ENCODE measurements at regions not wholly inside any gene's neighbourhood (a gene's known extent, or its start where the extent isn't known, plus 50 kb on each side); places are given as distances from the start of the nearest gene placed in this dataset.

DNA sequence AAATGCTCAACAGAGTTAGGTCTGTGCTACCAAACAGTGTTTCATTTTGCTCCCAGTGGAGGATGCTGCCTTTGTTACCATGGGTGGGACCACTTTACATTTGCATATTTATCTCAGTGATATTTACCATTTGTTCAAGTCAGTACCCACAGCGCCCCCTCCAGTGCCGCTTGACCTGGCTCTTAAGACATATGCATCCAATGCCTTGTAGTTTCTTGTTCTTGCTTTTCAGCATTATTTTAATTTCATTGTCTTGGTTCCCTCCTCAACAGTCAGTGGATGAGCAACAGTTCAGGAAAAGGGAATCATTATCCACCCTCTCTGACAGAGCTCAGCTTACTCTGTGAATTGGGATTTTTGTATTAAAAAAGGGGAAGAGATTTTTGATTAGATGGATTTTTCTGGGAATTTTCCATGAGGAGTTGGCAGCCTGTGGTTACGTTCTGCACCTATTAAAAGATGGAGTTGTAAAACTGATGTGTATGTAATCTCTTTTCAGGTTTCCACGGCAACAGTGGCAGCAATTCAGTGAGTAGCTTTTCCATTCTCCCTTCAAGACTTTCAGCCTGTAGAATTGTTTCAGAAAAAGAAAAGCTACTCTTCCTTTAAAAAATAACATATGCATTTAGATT, 240.5 kb upstream of the DAAM1 start:
- no peak for DNase-seq

DNA sequence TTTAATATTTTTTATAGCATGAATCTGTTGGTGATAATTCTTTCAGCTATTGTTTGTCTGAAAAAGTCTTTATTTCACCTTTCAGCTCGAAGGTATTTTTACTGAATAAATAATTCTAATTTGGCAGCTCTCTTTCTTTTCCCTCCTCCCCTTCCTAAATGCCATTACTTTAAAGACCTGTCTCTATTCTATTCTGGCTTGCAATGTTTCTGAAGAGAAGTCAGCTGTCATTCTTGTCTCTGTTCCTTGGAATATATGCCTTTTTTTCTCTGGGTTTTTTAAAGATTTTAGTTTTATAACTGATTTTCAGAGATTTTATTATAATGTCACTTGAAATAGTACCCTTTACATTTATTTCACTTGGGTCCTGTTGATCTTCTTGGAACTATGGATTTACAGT, 237.9 kb upstream of the DAAM1 start:
- DNase-seq = no peak

DNA sequence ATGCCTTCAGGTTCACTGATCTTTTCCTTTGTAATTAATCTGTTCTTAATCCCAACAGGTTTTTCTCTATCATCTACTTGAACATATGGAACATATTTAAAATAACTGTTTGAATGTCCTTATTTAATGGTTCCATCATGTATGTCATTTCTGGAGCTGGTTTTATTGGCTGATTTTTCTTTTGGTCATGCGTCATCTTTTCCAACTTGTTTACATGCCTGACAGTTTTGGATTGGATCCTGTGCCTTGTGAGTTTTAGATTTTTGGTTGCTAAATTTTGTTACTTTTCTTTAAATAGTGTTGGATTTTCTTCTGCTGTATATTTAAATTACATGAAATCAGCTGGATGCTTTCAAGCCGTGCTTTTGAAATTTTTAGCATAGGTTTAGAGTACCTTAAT, 237.3 kb upstream of the DAAM1 start:
- DNase-seq = no peak

DNA sequence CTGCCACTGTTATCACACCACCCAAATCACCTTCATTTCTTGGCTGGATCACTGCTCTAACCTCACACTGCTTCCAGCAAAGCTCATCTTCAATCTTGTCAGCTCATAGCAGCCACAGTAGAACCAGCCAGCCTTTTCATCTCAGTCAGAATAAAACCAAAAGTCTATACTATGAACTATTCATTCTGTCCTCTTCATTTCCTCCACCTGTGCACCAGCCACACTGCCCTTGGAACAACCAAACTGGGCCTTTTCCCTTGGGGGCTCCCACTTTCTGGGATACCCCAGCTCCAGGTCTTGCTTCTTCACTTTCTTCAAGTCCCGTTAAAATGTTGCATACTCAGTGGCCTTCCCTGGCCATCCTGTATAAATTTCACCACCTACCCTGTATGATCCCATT, 234.4 kb upstream of the DAAM1 start:
- no peak for DNase-seq

DNA sequence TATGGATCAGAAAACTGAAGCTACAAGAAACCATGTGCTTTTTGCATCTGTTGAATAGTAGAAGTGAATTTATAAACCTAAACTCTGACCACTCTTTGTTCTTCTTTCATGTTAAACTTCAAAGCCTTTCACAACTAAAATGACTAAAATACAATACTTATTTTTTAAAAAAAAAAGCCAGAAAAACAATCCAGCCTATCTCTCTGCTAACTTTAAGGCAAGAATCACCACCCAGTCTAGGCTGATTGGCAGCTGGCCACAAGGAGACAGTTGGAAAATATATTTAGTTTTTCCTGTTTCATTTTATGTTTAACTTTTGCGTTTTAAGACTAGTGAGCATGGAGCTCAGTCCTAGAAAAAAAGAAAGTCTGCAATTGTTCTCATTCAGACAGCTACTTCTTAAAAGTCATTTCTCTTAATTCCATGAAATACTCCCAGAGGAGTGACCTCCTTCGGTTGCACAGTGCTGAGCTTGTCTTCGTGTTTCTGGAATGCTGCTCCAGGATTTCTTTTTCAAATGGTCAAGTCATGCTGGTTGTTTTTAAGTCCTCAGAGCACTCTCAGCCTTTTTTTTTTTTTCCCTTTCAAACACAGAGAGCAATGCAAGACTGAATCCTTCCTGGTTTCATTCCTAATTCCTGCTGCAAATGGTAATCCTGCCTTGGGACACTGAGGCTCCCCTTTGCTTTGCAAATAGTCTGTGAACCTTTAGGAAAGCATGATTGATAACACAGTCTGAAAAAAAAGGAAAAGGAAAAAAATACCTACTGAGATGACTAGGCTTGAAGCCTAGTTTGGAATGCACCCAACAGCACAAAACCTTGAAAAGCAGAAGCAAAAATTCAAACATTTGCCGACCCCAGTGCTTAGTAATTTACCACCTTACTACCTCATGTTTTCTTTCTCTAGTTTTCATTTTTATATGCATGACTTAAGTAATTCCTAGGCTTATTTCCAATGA, 233.3 kb upstream of the DAAM1 start:
- DNase-seq = peak; percentile 61

DNA sequence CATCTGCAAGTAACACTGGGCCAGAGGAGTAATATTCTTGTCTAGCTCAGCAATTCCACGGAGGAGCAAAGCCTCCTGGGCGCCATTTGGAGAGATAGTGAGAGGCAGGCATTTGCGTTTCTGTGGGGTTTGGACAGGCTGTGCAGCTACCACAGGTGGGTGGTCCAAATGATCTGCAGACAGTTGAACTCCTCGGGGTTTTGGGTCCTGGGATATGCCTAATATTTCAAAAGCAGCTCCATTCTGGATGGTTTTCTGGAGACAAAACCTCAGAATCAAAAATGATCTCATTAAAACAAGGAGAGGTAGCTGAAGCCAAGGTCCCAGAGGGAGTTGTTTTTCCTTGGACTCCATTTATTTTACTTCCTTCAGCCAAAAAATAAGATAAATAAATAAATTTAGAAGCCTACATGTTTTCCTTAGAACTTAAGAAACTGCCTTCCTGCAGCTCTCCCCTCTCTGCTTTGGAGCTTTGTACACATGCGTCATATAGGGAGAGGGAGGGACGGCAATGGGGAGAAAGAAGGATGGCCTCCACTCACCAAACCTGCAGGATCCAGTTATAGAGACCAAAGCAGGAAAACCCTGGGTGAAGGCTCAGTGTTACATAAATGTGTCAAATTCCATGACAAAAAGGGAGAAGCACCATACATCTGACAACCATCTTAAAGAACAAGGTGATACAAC, 227.3 kb upstream of the DAAM1 start:
- DNase-seq = no peak

DNA sequence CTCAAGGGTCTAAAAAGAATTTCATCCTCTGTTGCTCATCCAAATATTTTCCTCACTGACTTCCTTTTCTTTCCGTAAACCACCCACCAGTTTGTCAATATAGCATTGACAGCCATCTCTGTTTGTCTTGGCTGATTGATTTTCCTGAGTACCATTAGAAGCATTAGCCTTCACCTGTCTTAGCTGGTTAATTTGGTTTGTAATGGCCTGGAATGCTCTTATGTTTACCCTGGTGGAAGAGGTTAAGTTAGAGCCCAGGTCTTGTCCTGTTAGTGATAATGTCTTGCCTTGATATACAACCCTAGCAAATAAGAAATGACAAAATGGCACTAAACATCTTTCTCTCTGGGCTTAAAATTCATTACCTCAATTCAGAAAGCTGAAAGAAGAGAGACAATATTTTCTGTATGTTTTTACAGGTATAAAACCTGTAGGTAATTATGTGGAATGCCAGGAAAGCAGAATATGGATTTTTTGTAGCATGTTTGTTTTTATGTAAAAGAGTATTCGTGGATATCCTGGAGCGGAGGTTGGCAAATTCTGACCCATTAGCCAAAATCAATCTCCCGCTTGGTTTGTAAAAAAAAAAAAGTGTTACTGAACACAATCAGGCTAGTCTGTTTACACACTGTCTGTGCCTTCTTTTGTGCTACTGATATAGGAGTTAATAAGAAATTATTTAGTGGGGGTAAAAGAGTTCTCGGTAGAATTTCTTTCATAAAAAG, 224.4 kb upstream of the DAAM1 start:
- no peak for DNase-seq

DNA sequence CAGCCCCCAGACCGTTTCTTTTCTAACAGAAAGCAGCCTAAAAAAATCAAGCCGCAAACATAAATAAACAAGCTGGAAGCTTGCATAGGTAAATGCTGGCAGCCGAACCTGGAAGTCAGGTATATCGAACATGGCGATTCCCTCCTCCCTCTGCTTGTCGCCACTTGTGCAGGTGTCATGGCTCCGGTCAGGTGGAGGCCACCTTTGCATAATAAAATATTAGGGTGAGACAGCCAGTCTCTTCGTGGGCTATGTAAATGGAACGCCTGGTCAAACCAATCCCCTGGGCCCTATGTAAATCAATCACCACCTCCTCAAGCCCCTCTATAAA, 223.9 kb upstream of the DAAM1 start:
- DNase-seq = no peak

DNA sequence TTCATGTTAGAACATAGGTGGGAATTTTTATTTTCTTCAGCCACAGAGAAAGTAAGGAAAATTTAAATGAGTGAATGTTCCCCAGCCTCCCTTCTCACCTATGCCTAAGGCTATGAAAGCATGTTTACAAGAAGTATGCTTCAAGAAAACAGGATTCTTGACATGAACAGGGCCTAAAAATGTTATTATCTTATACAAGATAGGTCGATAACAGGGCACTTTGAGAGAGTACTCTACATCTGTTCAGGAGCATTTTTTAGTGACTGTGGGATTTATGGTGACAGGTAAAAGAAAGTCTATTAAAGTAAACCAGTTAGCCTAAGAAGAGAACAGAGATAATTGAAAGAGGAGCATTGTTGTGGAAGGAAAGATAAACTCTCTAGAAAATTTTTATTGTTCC, 222.9 kb upstream of the DAAM1 start:
- no peak for DNase-seq

DNA sequence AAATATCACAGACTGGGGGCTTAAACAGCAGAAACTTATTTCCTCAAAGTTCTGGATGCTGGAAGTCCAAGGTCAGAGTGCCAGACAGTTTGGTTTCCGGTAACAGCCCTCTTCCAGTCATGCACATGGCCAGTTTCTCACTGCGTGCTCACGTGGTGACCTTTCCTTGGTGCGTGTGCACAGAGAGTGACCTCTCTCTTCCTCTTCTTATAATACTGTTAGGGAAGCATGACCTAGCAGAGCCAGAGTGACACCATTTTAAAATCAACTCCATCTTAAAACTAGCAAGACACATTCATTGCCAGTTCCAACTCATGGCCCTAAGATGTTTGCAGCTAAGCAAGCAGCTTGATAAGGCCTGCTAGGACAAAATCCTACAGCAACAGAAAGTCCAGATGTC, 221.5 kb upstream of the DAAM1 start:
- DNase-seq = no peak

DNA sequence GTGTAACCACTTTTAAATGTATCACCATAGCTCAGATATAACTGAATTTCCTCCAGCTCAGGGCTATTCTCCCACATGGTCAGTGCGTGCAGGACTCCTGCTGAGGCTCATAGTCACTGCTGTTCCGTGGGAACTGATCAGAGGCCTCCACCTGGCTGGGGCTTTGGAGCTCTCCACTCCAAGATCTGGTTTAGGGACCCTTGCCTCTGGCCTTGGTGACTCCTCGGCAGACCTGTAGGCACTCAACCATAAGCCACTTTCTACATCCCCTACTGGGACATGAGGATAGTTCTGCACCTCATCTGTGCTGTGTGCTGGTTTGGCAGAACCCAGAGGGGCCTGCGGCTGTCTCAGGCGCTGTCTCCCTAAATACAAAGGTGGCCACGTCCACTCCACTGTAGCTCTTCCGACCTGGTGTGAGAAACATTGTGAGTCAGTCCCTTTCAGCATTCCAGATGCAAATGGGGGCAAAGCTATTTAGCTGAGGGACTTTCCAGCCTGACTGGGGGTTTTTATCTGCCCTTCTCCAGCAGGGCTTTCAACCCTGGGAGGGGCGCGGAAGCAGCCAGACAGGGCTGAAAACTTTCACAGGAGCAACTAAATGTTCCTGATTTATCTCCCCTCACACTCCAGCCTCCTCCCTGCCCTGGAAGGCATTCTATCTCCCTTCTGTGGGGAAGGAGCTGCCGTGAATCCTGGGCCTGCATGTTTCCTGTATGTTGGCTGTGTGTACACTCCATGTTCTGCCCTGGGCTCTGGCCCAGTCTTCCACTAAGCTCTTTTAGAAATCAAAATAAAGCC, 218.3 kb upstream of the DAAM1 start:
- DNase-seq = no peak

DNA sequence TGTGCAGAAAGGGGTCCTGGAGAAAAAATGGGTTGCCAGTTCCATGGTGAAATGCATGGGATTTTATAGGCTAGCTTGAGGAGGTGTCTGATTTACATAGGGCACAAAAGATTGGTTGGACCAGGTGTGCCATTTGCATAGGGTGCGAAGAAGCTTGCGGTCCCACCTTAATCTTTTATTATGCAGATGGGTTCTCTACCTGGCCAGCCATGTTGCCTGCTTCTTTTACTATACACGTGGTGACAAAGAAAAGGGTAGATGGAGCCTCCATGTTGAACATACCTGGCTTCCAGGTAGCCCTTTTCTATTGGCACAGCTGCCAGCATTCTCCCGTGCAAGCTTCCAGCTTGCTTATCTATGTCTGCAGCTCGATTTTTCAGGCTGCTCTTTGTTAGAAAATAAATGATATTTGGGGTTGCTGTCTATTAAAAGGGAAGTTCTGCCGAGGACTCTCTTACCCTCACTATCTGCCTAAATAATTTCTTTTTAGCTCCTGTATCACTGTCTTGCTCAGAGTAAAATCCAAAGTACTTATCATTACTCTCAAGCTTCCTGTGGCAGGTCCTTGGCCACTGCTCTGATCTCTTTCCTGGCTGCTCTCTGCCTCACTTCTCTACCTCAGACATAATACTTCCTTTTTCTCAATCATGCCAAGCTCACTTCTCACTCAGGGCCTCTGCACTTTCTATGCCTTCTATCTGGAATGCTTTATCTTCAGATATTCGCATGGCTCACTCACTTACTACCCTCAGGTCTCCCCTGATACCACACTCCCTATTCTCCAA, 216.0 kb upstream of the DAAM1 start:
- DNase-seq = no peak

DNA sequence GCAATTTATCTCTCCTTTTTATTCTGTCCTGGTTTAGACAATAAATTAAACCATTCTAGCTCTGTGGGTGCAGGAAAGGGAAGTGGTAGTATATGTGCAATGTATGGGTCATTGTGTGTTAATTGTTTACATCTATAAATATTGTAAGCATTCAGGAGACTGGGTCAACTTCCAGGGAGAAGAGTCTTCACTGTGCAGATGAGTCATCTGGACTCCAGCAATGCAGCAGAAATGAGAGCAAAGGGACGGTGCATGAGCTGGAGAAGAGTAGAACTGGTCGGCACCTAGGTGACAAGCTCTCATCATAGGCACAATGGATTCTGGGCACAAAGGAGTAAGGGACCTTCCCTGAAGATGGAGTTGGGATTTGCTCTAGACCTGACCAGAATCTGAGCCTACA, 211.1 kb upstream of the DAAM1 start:
- no peak for DNase-seq

DNA sequence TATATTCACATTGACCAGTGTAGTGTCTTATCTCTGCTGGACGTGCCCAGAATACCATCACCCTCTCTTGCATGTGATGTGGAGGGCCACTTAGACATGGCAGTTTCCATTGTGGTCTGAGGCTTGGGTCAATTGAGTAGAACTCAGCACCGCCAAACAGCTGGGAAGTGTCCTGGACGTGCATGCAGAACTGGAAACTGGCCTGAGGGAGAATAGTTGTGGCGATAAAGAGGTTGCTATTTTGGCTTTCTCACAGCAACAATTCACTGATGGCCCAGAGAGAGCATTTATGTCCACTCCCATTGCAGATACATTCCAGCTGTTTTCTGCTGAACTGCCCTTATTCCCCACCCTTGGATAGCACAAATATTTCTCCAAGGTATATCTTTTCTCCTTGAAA, 210.1 kb upstream of the DAAM1 start:
- DNase-seq = peak; percentile 58

DNA sequence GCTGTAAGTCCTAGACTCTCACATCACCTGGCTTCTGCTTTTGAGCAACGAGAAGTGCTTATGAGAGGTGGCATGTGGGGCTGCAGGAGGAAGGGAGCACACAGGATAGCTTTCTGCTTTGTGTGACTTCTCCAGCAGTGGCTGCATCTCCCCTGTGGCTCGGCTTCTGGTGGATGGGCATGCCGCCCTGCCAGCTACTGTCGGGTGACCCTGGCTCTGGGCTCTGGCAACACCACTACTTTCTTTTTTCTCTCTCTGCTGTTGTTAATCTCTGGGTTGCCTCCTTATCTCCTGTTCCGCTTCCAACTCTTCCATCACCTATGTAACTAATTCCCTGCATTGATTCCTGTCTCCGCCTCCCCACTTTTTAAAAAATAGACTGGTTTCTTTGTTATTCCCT, 209.1 kb upstream of the DAAM1 start:
- DNase-seq = no peak

DNA sequence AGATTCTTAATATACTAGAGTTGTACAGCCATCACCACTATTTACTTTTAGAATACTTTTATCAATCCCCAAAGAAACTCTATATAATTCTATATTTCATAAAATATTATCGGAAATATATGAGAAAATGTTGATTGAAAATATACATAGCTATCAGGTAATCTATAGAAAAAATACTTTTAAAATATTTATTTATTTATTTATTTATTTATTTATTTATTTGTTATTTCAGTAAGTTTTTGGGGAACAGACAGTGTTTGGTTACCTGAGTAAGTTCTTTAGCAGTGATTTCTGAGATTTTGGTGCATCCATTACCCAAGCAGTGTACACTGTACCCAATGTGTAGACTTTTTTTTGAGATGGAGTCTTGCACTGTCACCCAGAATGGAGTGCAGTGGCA, 206.6 kb upstream of the DAAM1 start:
- no peak for DNase-seq

DNA sequence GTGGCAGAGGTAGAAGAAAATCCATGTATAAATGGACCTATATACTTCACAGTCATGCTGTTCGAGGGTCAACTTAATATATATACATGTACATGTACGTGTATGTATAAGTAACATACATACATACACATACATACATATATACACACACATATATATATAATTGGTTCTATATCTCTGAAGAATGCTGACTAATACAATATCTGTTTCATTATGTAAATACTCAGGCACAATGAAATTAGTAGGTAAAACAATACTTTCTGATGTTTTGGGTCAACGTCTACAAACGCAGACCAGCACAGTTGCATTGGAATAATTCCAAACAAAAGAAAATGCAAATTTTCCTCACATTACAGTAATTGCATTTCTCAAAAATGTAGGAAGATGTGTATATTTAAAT, 202.7 kb upstream of the DAAM1 start:
- no peak for DNase-seq

DNA sequence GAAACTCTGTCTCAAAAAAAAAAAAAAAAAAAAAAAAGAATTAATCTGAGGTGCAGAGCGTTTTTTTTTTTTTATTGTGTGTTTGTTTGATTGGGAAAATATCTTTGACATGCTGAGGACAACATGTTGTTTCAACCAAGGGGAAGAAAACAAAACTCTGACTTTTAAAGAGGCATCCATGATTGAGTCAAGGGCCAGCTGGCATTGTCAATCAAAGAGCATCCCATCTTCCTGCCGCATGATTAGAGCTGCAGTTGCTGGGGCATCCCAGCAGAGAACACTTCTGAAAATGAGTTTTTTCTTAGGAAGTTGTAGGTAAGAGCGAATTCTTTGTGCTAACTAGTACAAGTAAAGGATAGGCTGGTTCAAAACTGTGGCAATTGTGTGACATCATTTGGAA, 200.9 kb upstream of the DAAM1 start:
- DNase-seq = no peak

DNA sequence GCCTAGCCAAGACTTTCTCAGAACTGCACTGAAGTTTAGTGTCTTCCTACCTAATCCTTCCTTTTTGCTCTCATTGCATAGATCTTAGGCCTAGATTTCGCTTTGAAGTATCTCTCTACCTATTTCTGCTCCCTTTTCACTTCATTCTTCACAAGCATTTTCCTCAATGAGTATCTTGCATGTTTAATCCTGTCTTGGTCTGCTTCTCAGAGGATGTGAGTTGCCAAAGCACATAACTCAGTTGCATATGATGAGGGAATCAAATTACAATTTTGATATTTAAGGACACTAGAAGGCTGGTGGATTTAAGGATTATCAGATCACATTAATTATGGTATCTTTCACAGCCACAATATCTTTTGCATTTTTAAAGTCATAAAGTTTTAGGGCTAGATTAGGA, 195.5 kb upstream of the DAAM1 start:
- DNase-seq = no peak

DNA sequence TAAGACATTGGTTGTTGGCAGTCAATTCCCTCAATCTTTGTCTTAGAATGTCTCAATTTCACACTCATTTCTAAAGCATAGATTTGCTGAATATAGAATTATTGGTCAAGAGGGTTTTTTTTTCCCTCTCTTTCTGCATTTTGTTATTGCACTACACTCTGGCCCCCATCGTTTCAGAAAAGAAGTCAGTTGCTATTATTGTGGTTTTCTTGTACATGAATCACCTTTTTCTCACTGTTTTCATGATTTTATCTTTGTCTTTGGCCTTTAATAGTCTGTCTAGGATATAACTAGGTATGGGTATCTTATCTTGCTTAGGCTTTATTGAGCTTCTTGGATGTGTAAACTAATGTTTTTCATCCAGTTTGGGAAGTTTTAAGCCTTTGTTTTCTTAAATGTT, 194.3 kb upstream of the DAAM1 start:
- DNase-seq = no peak

DNA sequence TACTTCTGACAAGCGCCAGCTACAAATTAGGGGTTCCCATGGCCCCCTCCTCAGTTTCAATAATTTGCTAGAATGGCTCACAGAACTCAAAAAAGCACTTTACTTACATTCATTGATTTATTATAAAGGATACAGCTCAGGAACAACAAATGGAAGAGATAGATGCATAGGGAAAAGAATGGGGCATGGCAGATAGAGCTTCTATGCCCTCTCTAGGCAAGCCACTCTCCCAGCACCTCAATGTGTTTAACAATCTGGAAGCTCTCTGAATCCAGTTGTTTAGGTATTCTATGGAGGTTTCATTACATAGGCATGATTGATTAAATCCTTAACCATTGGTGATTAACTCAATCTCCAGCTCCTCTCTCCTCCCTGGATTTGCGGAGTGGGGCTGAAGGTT, 184.5 kb upstream of the DAAM1 start:
- no peak for DNase-seq

Measured in renal pelvis (tissue), 1 donor.